Left renal pelvis (tissue), 4 donors: ENCODE measurements at regions not wholly inside any gene's neighbourhood (a gene's known extent, or its start where the extent isn't known, plus 50 kb on each side); places are given as distances from the start of the nearest gene placed in this dataset.
"Not testable (repeated sequence)": the region's sequence is repeated elsewhere in the genome, so short reads cannot be mapped to it uniquely, and the experiment has no call there.

Experiments
- DNase-seq, 4 donors: peaks; one replicate each; pipeline ENCODE4 v3.0.0-alpha.2; 2013; ENCODE audit warnings: low read depth in 4 of 4, low spot score in 3 of 4

DNA sequence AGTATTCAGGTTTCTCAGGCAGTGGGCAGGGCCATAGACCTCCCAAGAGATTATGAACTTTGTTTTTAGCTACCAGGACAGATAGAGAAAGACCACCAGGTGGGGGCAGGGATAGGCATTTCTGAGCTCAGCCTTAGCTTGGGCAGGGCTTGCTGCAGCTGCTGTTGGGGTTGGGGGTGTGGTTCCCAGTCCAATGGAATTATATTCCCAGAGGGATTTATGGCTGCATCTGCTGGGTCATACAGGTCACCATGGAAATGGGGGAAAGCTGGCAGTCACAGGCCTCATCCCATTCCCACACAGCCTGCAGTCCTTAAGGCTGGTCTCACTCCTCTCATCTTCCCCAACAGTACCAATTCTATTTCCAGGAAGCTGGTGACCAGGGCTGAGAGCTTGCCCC is 144.6 kb upstream of the ZPLD1 start:
- no peak for DNase-seq

DNA sequence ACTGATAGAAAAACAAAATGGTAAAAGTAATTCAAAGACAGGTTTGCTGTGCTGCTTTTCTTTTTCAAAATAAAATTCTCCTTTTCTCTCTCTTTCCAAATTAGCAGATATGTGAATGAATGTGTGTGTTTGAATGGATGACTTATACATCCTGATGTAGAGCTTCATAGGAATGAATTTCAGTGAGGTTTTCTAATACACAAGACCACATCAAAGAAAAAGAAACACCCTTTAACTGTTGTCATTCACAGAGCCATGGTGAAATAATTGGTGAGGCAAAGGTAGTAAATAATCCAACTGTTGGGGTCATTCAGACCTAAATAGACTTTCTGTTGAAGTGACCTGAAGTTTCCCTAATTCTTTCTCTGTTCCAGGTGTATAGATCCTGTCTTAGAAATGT is 139.1 kb upstream of the ZPLD1 start:
- no peak for DNase-seq

DNA sequence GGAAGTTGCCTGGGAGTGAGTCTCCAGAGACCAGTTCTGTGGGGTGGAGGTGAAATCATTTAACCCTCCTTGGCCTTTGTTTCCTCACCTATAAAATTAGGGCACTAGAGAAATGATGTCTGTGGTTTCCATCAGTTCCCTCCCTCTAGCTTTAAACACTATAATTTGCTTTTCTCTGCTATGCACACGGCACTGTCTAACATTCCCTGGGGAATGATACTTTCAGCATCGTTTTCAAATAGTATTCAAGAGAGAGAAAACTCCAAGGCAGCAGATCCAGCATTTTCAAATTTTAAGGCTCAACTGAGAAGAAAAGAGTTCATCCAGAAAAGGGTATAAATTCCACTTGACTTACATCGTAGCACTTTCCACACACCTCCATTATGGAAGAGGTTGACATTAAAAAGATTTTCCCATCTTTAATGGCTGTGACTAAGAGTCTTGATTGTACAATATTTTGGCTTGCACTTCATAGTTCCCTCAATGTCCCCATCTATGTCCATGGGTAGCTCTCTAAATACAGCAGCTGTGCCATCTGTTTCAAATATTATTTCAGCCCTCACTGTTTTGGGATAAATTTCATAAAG is 137.7 kb upstream of the ZPLD1 start:
- DNase-seq, result no peak

DNA sequence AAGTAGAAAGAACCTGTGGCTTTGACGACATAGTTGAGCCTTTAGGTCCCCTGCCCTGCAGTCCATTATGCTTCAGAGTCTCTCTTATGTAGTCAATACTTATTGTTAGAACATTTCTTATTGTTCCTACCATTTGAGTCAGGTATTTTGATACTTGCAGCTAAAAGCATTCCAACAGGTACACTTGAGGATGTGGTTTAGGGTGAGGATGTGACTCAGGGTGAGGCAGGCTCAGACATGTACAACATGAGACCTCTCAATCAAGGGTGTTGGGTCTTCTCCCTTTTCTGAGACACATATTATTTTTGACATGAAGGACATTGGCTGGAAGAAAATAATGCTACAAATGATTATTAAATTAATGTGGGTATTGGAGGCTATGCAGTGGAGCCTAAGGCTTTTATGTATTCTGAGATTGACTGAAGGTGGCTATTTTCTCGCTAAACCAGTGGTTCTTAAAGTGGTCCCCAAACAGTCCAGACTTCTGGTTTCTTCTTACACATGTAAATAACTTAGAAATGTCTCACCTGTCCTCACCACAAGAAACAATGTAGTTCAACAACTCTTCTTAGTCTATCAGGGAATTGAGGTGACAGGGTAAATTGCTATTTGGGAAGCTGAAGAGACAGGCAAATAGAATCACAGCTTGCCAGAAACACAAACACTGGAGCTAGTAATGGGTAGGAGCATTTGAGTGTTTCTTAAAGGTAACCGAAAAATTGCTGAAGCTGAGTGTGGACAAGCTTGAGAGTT is 135.5 kb upstream of the ZPLD1 start:
- no peak for DNase-seq

DNA sequence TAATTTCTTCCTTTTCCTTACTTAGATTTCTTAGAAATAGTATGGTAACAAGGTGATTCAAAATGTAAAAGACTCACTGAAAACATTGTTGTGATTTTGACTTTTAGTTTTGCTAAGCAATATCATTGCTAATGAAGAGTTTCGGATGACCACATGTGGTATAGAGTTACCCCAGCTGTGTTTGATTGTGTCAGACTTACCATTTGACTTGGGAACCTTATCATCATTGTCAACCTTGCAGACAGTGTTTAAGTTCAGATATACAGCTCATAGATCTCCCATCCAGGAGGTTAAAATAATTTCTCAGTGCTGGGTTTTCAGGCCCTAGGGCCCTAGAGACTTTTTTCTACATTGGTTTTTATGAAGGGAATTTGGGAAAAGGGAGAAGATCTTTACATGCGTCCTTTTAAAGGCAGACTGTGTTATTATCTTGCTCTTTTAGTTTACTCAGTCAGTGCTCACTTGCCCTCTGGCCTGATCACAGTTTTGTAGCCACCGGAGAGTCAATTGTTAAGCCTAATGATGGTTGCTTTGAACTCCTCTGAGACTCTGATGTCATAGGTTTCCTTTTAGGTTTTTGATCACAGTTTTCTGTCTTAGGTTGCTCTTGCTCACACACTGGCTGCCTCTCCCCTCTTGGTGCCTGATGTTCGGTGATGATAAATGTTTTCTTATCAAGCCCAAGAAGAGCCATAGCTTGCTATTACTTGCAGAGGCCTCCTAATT is 133.5 kb upstream of the ZPLD1 start:
- DNase-seq, result no peak

DNA sequence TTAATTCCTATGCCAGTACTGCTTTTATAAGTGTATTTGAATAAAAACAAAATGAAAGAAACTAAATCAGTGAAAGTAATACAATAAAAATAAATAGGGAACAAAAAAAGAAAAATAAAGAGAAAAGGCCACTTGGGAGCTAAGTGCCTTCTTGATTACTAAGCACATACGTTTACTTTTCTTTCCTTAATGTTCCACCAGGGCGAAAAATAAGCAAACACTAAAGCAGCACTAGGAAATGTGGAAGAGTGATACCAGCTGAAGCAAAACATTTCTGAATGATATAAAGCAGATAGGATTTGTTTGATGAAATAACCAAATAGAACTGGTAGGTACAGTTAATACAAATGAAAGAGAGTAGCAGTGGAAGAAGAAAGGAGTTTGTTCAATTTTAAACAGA is 132.8 kb upstream of the ZPLD1 start:
- no peak for DNase-seq

DNA sequence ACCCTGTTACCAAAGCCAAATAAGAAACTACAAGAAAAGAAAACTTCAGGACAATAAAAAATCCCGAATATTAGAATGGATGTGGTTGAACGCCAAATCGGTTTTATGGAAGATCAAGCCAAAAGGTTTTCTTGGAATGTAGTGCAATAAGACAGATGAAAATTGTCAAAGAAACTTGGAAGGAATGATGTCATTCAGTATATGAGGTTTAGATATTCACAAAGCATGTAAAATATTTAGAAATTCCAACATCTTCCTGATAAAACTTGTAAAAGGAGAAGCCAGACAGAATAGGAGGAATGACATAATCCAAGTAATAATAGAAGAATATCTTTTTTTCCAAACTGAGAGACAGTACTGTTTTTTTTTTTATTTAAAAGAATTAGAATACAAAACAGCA is 130.3 kb upstream of the ZPLD1 start:
- no peak for DNase-seq

DNA sequence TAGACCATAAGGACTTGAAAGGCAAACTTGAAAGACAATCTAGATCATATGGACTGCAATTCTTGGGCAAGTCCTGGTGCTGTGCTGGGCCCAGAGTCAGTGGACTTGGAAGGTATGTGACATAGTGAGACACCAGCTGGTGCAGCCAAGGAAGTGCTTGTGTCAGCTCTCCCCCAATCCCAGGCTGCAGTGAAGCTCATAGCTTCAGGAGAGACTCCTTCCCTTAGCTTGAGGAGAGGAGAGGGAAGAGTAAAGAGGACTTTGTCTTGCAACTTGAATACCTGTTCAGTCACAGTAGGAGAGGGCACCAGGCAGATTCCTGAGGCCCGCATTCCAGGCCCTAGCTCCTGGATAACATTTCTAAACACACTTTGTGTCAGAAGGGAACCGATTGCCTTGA is 127.4 kb upstream of the ZPLD1 start:
- no peak for DNase-seq

DNA sequence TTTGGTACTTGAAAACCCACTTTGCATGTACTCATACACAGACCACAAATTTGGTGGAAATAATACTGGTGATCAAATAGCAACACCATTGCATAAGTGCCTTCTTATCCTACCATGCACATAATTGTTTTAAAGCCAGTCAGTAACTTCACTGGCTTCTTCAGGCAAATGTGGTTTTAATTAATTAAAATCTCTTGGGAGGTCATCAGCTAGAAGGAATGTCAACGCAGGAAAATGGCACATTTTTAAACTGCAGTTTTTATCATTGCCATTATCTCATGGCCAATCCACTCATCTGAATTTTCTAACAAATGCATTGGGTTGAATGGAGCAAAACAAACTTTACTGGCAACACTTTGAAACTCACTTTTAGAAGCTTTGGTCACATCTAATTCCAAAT is 105.7 kb upstream of the ZPLD1 start:
- DNase-seq, result no peak

DNA sequence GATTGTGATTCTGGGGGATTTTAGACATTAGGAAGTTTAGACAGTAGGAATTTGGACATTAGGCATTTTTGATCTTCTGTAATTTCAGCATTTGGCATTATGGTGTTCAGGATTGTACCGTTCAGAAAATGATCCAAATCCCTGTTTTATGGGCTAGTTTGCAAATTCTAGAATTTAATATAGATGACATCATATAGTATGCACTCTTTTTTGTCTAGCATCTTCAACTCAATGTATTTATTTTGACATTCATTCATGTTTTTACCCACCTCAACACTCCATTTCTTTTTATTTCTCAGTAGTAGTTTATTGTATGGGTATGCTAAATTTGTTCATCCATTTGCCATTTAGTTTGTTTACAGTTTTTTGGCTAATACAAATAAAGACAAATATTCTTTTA is 105.3 kb upstream of the ZPLD1 start:
- DNase-seq, result no peak

DNA sequence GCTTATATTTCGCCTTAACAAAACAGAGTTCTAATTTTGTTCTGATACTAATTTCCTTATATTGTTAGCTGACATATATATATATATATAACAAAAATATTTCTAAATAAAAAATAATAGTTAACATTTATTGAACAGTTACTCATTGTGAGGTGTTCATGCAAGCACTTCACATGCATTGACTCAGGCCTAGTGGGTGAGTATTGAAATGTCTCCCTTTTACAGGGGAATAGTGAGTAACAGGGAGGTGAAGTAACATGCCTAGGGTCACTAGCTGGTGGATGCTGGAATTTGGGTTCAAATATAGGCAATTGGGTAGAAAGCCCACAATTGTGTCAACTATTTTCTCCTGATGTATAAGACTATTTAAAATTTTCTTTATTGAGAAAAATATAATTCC is 102.6 kb upstream of the ZPLD1 start:
- no peak for DNase-seq

DNA sequence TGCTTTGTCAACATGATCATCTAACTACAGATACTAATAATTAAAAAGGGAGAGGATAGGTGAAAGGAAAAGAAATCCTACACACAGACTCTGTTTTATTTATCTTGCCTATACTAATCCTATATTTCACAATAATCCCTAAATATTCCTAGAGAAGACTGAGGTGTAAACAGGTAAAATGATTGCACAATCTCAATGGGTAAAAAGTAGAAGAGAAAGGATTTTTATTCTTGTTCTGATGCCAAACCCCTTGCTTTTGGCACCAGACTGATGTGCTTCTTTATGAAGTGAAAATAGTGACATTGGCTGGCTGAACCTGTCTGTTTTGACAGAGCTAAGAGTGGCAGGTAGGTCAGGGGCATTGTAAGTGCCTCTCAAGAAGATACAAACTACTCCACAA is 101.9 kb upstream of the ZPLD1 start:
- no peak for DNase-seq

DNA sequence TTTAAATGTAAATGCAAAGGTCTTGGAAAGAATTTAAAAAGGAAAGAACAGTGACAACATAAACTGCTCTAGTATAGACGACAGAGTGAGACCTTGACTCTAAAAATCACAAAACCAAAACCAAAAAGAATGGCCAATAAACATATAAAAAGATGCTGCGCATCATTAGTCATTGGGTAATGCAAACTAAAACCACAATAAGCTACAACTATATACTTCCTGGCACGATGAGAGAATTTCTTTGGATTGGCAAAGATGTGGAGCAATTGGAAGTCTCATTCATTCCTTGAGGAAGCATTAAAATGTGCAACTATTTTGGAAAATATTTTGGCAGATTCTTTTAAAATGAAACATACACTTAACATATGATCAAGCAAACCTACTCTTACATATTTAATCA is 98.7 kb upstream of the ZPLD1 start:
- DNase-seq, result no peak

DNA sequence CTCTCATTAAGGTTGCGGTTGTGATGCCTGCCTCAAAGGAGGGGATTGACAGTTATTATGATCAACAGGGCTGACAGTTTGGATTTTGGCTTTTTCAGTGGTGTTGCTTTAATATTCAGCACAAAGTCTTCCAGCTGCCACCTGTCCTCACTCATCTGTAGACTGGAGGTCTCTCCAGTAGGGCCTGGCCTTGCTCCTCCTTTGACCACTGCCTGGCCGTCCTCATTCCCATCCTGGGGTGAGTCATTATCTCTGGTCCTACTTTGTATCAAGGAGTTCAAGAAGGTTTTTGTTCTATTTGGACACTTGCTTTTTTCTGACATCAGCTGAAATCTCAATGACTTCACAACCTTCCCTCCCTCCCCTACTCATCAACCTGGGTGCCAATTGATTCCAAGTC is 95.1 kb upstream of the ZPLD1 start:
- no peak for DNase-seq

DNA sequence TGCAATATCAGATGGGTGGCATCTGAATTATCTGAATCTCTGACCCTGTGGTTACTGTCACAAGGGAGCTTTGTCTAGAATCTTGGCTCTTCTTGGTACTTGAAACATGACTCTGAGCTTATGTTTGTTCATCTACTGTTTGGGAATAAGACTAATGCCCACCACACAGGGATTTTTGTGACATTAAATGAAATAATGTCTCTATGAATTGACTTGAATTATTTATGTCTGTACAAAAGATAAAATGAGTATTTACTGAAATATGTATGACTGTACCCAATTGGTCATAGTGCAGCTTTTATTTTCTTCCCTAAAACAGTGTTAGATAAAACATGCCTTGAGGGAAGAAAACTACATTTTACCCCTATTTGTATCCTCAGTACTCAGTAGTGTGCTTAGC is 87.9 kb upstream of the ZPLD1 start:
- DNase-seq, result no peak

DNA sequence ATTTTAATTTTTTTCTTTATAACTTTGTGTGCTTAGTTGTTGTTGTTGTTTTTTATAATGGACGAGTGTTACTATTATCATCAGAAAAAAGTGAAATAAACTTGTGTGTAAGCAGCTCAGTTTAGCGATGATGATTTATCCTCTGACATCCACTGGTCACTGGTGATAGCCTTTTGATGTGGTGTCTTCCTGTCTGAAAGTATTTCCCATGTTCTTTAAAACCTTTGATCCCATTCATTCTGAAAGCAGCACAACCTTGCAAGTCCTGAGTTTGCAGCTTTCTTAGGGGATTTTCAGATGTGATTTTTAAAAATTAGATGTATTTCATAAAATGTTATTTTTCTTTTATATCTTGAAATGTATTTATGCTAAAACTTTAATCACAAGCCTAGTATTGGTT is 85.9 kb upstream of the ZPLD1 start:
- no peak for DNase-seq

DNA sequence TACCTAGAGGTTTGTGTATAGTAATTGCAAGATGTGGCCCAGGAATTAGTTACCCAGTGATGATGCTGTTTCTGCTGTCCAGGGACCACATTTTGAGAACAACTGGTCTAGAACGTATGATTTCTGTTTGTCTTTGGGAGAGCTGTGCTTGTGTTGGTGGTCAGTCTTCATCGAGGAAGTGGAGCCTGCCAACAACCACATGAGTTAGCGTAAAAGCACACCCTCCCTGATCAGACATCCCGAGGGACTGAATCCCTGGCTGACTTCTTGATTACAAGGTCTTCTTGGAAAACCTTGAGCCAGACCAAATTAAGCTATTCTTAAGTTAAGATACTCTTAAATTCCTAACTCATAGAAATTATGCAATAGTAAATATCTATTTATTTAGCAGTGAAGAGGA is 81.7 kb upstream of the ZPLD1 start:
- no peak for DNase-seq

DNA sequence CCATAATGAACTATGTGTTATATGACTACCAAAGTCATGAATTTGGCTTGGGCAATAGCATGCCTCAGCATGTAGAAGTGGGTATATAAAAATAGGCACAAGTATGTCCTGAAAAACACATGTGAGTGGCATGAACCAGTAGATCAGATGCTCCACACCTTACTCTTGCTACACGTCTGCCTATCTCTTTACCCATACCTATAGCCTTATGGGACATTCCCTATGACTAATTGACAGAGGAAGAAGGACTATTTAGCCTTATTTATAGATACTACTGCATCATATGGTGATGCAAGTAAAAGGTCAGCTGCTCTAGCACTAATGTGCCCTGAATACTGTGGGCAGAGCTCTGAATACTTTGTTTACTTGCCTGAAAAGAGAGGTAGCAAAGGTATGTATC is 81.0 kb upstream of the ZPLD1 start:
- no peak for DNase-seq

DNA sequence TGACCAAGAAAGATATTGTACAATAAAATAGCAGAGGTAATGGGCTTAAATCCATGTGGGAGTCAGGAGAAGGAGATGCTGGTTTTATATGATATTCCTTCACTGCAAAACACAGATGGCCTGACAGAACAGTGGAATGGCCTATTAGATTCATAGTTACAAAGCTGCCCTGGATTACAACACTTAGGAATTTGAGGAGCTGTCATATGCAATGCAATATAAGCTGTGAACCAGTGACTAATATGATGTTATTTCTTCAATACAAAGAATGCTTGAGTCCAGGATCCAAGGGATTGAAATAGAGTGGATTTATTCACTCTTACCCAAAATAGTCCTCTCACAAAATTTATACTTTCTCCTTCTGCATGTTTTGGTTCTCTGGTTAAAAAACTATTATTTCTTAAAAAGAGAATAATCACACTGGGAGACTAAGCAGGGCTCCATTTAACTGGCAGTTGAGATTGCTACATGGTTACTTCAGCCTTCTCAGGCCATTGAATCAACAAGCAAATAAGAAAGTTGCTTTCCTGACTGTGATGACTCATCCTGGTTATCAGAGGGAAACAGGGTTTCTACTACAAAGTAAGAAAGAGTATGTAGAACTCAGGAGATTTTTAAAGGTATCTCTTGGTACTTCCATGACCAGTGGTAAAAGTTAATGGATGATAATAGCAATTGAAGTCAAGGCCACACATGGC is 79.8 kb upstream of the ZPLD1 start:
- no peak for DNase-seq

DNA sequence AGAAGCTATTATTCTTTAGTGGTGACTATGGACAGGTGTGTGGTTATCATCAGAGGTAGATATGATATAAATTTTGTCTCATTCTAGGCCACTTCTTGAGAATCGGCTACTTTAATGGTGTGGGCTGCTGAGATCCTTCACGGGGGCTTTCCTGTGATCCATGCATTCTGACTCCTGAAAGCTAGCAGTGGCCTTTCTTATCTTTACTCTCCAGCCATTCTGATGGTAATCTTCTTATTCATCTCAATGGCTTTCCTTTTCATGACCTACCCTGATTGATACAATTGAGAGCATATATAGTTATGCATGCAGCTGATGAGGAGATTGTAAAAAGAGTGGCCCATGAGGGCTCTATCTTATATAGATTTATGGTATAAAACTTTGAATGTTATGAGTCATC is 78.3 kb upstream of the ZPLD1 start:
- DNase-seq, result no peak

DNA sequence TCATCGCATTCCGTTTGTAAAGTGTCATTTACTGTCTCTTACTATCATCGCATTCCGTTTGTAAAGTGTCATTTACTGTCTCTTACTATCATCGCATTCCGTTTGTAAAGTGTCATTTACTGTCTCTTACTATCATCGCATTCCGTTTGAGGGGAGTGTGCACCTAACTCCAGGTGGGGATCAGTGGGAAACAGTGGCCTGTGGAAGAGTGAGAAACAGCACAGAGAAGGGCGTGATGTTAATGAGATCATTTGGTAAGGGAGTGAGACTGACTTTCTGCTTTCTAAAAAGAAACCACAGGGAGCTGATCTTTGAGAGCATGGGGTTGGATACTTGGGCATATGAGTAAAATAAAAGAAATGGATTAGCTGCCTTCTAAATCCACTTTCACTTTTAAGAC is 77.5 kb upstream of the ZPLD1 start:
- not testable (repeated sequence) for DNase-seq
